GM23338 (cell line): ENCODE measurements at regions not wholly inside any gene's neighbourhood (a gene's known extent, or its start where the extent isn't known, plus 50 kb on each side); places are given as distances from the start of the nearest gene placed in this dataset.
"Not testable (repeated sequence)": the region's sequence is repeated elsewhere in the genome, so short reads cannot be mapped to it uniquely, and the experiment has no call there.

ENCODE experiments used
- ATAC-seq: fragments of 200-7000 bp; cut with Tn5 transposase; 3 replicates; pipeline ENCODE4 v1.9.1; 2020
- DNase-seq: peaks from one replicate; pipeline ENCODE4 v3.0.0-alpha.2; 2015; ENCODE audit warnings: low spot score
- H2AFZ ChIP-seq: fragments of 200-600 bp; sonication (generic); 2 replicates; pipeline ENCODE4 v1.8.0; 2016; ENCODE audit warnings: antibody characterized with exemption, mild to moderate bottlenecking, moderate library complexity
- H3F3A ChIP-seq: fragments of 200-600 bp; sonication (generic); replicated peaks from 2 replicates; pipeline ENCODE4 v1.8.0; 2017; ENCODE audit warnings: antibody characterized with exemption, mixed run types, low read depth
- H3K27ac ChIP-seq: fragments of 200-600 bp; sonication (generic); 2 replicates; pipeline ENCODE4 v1.6.1; 2016; ENCODE audit warnings: low read depth
- H3K27me3 ChIP-seq: fragments of 200-600 bp; sonication (generic); 2 replicates; pipeline ENCODE4 v1.8.0; 2016; ENCODE audit warnings: mild to moderate bottlenecking, mixed run types, moderate library complexity; ENCODE audit not compliant: insufficient read depth
- H3K36me3 ChIP-seq: fragments of 200-600 bp; sonication (generic); 2 replicates; pipeline ENCODE4 v1.8.0; 2016; ENCODE audit warnings: mild to moderate bottlenecking; ENCODE audit not compliant: insufficient read depth
- H3K4me1 ChIP-seq: fragments of 200-600 bp; sonication (generic); 2 replicates; pipeline ENCODE4 v1.8.0; 2016; ENCODE audit warnings: mild to moderate bottlenecking, moderate library complexity; ENCODE audit not compliant: insufficient read depth
- H3K4me2 ChIP-seq: fragments of 200-600 bp; sonication (generic); 2 replicates; pipeline ENCODE4 v1.7.1; 2017; ENCODE audit warnings: mixed run types
- H3K4me3 ChIP-seq: fragments of 200-600 bp; sonication (generic); 2 replicates; pipeline ENCODE4 v1.6.1; 2016; ENCODE audit warnings: mixed run types
- H3K79me2 ChIP-seq: fragments of 200-600 bp; sonication (generic); replicated peaks from 2 replicates; pipeline ENCODE4 v1.8.0; 2017; ENCODE audit warnings: mild to moderate bottlenecking; ENCODE audit not compliant: insufficient read depth
- H3K9me2 ChIP-seq: fragments of 200-600 bp; sonication (generic); 2 replicates; pipeline ENCODE4 v1.8.0; 2017; ENCODE audit not compliant: insufficient read depth
- H4K20me1 ChIP-seq: fragments of 200-600 bp; sonication (generic); replicated peaks from 2 replicates; pipeline ENCODE4 v1.8.0; 2017; ENCODE audit warnings: mild to moderate bottlenecking; ENCODE audit not compliant: insufficient read depth
- H3K27ac Mint-ChIP-seq: 2 replicates; pipeline ENCODE4 v1.8.0; 2020; ENCODE audit warnings: inconsistent platforms, mild to moderate bottlenecking, moderate library complexity, mixed read lengths
- H3K27me3 Mint-ChIP-seq: 3 replicates; pipeline ENCODE4 v1.8.0; 2022; ENCODE audit warnings: low read depth, mild to moderate bottlenecking, moderate library complexity, mixed read lengths, inconsistent platforms; ENCODE audit not compliant: insufficient read depth, poor library complexity
- H3K36me3 Mint-ChIP-seq: 3 replicates; pipeline ENCODE4 v1.8.0; 2021; ENCODE audit warnings: low read depth, mild to moderate bottlenecking, inconsistent platforms, moderate library complexity, mixed read lengths
- H3K4me1 Mint-ChIP-seq: 3 replicates; pipeline ENCODE4 v1.8.0; 2020; ENCODE audit warnings: mild to moderate bottlenecking, inconsistent platforms, mixed read lengths
- H3K4me3 Mint-ChIP-seq: 3 replicates; pipeline ENCODE4 v1.8.0; 2021; ENCODE audit warnings: moderate library complexity, mild to moderate bottlenecking, inconsistent platforms, mixed read lengths
- H3K9me3 Mint-ChIP-seq: 3 replicates; pipeline ENCODE4 v1.8.0; 2020; ENCODE audit warnings: moderate library complexity, mild to moderate bottlenecking, inconsistent platforms, mixed read lengths
- CREB1 ChIP-seq: fragments of 250-450 bp; sonication (Bioruptor Pico); IDR thresholded peaks from 2 replicates; pipeline ENCODE4 v1.5.0; 2020; ENCODE audit warnings: low read depth, mild to moderate bottlenecking, moderate library complexity
- EZH2 ChIP-seq: fragments of 200-600 bp; sonication (generic); IDR thresholded peaks from one replicate; pipeline ENCODE4 v1.8.0; 2017; ENCODE audit warnings: antibody characterized with exemption, mild to moderate bottlenecking, low read depth; ENCODE audit not compliant: unreplicated experiment
- EZH2phosphoT487 ChIP-seq: fragments of 200-600 bp; sonication (generic); IDR thresholded peaks from one replicate; pipeline ENCODE4 v1.8.1; 2018; ENCODE audit warnings: antibody characterized with exemption; ENCODE audit not compliant: unreplicated experiment
- JUNB ChIP-seq: IDR thresholded peaks from one replicate; pipeline ENCODE4 v1.6.1; 2016; ENCODE audit warnings: antibody characterized with exemption; ENCODE audit not compliant: unreplicated experiment
- NANOG ChIP-seq: IDR thresholded peaks from 2 replicates; pipeline ENCODE4 v1.6.1; 2016; ENCODE audit warnings: antibody characterized with exemption, borderline replicate concordance
- POLR2AphosphoS5 ChIP-seq: IDR thresholded peaks from 2 replicates; pipeline ENCODE4 v1.6.1; 2016; ENCODE audit warnings: antibody characterized with exemption, low read depth
- STAT1 ChIP-seq: IDR thresholded peaks from one replicate; pipeline ENCODE4 v1.6.1; 2016; ENCODE audit warnings: antibody characterized with exemption; ENCODE audit not compliant: unreplicated experiment
- ZNF114 ChIP-seq: fragments of 250-450 bp; sonication (Bioruptor Pico); IDR thresholded peaks from 2 replicates; pipeline ENCODE4 v1.5.0; 2020; ENCODE audit warnings: mild to moderate bottlenecking, moderate library complexity
- ZNF331 ChIP-seq: fragments of 250-450 bp; sonication (Bioruptor Pico); IDR thresholded peaks from 2 replicates; pipeline ENCODE4 v1.5.0; 2020; ENCODE audit warnings: low read depth, mild to moderate bottlenecking, moderate library complexity
- TF ChIP-seq, protein P1 (sequence below), 2 experiments: fragments of 200-600 bp in 1 of 2; sonication (generic) in 1 of 2; conservative IDR thresholded peaks; 2 replicates each; pipeline versions ENCODE4 v1.5.1 to v1.6.1; 2016 to 2017; ENCODE audit warnings: antibody characterized with exemption in 2 of 2, low read depth in 2 of 2, mild to moderate bottlenecking in 2 of 2, moderate library complexity in 1 of 2
- TF ChIP-seq, protein P2 (sequence below): fragments of 250-450 bp; sonication (Bioruptor Pico); IDR thresholded peaks from 2 replicates; pipeline ENCODE4 v1.5.0; 2020; ENCODE audit warnings: mild to moderate bottlenecking, moderate library complexity

GRCh38 chrY:19427191-19427590 lies 317.3 kb downstream of the KDM5D start:
- H3K9me3 Mint-ChIP-seq, H3K27me3 ChIP-seq, H3F3A ChIP-seq, H2AFZ ChIP-seq, H3K27me3 Mint-ChIP-seq, H3K79me2 ChIP-seq, H4K20me1 ChIP-seq, H3K36me3 ChIP-seq, ATAC-seq, H3K9me2 ChIP-seq, H3K36me3 Mint-ChIP-seq: not testable (repeated sequence)
- H3K4me1 ChIP-seq = peaks cover 31% of the 10 kb centered on the region
- H3K4me3 ChIP-seq = peak overlapping the region; percentile 19; the same call in 1 of the 2 replicates
- Mint-ChIP-seq H3K4me1 (peaks cover 50% of the 10 kb centered on the region), H3K4me3 (peak overlapping the region; percentile 29; the same call in 2 of the 3 replicates), H3K27ac (peak overlapping the region; percentile 96)
- peak overlapping the region; percentile 99 for H3K27ac ChIP-seq
- peak overlapping the region; percentile 59 for H3K4me2 ChIP-seq
- DNase-seq = peak; percentile 61

GRCh38 chrY:19410980-19411766 lies 333.4 kb downstream of the KDM5D start:
- Histone ChIP-seq H3K27ac (no peak overlapping the region), H2AFZ (no peak overlapping the region), H3K79me2 (no peaks in the 10 kb centered on the region), H3K36me3 (no peaks in the 10 kb centered on the region), H3F3A (no peaks in the 10 kb centered on the region), H3K27me3 (no peaks in the 10 kb centered on the region), H4K20me1 (no peaks in the 10 kb centered on the region), H3K9me2 (no peaks in the 10 kb centered on the region), H3K4me1 (no peaks in the 10 kb centered on the region), H3K4me3 (no peak overlapping the region), H3K4me2 (no peak overlapping the region)
- Mint-ChIP-seq H3K27me3 (no peaks in the 10 kb centered on the region), H3K36me3 (no peaks in the 10 kb centered on the region; the same call in 2 of the 3 replicates), H3K27ac (no peak overlapping the region), H3K9me3 (peaks cover 4% of the 10 kb centered on the region; the same call in 1 of the 3 replicates), H3K4me1 (peaks cover 8% of the 10 kb centered on the region), H3K4me3 (no peak overlapping the region)
- ATAC-seq (no peak), DNase-seq (no peak)
- TF ChIP-seq EZH2phosphoT487 (no peak), STAT1 (no peak), CREB1 (no peak), POLR2AphosphoS5 (no peak), NANOG (no peak), EZH2 (no peak), JUNB (no peak), ZNF114 (CRISPR knock-in tag) (no peak), ZNF331 (CRISPR knock-in tag) (no peak)
- TF ChIP-seq, protein P1, sequence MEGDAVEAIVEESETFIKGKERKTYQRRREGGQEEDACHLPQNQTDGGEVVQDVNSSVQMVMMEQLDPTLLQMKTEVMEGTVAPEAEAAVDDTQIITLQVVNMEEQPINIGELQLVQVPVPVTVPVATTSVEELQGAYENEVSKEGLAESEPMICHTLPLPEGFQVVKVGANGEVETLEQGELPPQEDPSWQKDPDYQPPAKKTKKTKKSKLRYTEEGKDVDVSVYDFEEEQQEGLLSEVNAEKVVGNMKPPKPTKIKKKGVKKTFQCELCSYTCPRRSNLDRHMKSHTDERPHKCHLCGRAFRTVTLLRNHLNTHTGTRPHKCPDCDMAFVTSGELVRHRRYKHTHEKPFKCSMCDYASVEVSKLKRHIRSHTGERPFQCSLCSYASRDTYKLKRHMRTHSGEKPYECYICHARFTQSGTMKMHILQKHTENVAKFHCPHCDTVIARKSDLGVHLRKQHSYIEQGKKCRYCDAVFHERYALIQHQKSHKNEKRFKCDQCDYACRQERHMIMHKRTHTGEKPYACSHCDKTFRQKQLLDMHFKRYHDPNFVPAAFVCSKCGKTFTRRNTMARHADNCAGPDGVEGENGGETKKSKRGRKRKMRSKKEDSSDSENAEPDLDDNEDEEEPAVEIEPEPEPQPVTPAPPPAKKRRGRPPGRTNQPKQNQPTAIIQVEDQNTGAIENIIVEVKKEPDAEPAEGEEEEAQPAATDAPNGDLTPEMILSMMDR (conservative IDR thresholded peaks at IDR 0.05; ENCODE audit: low read depth in 2 of 2) = no peak
- TF ChIP-seq, protein P2, sequence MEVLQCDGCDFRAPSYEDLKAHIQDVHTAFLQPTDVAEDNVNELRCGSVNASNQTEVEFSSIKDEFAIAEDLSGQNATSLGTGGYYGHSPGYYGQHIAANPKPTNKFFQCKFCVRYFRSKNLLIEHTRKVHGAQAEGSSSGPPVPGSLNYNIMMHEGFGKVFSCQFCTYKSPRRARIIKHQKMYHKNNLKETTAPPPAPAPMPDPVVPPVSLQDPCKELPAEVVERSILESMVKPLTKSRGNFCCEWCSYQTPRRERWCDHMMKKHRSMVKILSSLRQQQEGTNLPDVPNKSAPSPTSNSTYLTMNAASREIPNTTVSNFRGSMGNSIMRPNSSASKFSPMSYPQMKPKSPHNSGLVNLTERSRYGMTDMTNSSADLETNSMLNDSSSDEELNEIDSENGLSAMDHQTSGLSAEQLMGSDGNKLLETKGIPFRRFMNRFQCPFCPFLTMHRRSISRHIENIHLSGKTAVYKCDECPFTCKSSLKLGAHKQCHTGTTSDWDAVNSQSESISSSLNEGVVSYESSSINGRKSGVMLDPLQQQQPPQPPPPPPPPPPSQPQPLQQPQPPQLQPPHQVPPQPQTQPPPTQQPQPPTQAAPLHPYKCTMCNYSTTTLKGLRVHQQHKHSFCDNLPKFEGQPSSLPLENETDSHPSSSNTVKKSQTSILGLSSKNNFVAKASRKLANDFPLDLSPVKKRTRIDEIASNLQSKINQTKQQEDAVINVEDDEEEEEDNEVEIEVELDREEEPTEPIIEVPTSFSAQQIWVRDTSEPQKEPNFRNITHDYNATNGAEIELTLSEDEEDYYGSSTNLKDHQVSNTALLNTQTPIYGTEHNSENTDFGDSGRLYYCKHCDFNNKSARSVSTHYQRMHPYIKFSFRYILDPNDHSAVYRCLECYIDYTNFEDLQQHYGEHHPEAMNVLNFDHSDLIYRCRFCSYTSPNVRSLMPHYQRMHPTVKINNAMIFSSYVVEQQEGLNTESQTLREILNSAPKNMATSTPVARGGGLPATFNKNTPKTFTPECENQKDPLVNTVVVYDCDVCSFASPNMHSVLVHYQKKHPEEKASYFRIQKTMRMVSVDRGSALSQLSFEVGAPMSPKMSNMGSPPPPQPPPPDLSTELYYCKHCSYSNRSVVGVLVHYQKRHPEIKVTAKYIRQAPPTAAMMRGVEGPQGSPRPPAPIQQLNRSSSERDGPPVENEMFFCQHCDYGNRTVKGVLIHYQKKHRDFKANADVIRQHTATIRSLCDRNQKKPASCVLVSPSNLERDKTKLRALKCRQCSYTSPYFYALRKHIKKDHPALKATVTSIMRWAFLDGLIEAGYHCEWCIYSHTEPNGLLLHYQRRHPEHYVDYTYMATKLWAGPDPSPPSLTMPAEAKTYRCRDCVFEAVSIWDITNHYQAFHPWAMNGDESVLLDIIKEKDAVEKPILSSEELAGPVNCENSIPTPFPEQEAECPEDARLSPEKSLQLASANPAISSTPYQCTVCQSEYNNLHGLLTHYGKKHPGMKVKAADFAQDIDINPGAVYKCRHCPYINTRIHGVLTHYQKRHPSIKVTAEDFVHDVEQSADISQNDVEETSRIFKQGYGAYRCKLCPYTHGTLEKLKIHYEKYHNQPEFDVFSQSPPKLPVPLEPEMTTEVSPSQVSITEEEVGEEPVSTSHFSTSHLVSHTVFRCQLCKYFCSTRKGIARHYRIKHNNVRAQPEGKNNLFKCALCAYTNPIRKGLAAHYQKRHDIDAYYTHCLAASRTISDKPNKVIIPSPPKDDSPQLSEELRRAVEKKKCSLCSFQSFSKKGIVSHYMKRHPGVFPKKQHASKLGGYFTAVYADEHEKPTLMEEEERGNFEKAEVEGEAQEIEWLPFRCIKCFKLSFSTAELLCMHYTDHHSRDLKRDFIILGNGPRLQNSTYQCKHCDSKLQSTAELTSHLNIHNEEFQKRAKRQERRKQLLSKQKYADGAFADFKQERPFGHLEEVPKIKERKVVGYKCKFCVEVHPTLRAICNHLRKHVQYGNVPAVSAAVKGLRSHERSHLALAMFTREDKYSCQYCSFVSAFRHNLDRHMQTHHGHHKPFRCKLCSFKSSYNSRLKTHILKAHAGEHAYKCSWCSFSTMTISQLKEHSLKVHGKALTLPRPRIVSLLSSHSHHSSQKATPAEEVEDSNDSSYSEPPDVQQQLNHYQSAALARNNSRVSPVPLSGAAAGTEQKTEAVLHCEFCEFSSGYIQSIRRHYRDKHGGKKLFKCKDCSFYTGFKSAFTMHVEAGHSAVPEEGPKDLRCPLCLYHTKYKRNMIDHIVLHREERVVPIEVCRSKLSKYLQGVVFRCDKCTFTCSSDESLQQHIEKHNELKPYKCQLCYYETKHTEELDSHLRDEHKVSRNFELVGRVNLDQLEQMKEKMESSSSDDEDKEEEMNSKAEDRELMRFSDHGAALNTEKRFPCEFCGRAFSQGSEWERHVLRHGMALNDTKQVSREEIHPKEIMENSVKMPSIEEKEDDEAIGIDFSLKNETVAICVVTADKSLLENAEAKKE (CRISPR knock-in tag) = no peak
